ENCODE measurements at regions not wholly inside any gene's neighbourhood (a gene's known extent, or its start where the extent isn't known, plus 50 kb on each side); places are given as distances from the start of the nearest gene placed in this dataset.

DNA sequence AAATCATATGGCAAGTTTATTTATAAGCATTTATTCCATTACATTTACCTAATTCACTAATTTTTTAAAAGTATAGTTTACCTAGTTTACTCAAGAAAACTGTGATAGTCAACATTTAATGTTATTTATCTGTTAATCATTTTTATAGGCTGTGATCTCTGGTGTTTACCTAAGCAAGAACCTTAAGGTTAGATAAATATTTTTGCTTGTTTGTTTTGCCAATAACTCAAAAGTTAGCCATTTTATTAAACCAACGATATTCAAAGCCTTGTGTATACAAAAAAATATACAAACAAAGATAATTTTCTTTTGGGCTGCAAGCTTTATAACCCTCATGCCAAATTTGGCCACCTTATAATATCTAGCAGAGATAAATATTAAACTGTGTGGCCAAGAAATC is 157.3 kb downstream of the SLCO1B3 start:
- in situ Hi-C loops (cut with HindIII; ENCODE audit: low sequenced_read_pairs), result no loop called here
- no peak for DNase-seq (ENCODE audit: low read depth, low spot score)
- no peak overlapping the region for H3K4me3 ChIP-seq (ENCODE audit: low read depth, low read length)
- no peak for TF ChIP-seq CTCF (IDR thresholded peaks at IDR 0.05; ENCODE audit: low read depth, low read length)

DNA sequence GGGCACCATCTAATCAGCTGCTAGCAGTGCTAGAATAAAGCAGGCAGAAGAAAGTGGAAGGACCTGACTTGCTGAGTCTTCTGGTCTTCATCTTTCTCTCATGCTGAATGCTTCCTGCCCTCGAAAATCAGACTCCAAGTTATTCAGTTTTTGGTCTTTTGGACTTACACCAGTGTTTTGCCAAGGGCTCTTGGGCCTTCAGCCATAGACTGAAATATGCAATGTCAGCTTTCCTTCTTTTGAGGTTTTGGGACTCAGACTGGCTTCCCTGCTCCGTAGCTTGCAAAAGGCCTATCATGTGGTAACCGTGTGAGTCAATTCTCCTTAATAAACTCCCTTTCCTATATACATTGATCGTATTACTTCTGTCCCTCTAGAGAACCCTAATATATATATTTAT is 159.3 kb downstream of the SLCO1B3 start:
- in situ Hi-C loops (cut with HindIII; ENCODE audit: low sequenced_read_pairs), result no loop called here
- no peak for TF ChIP-seq CTCF (IDR thresholded peaks at IDR 0.05; ENCODE audit: low read depth, low read length)
- no peak overlapping the region for H3K4me3 ChIP-seq (ENCODE audit: low read depth, low read length)
- no peak for DNase-seq (ENCODE audit: low read depth, low spot score)

DNA sequence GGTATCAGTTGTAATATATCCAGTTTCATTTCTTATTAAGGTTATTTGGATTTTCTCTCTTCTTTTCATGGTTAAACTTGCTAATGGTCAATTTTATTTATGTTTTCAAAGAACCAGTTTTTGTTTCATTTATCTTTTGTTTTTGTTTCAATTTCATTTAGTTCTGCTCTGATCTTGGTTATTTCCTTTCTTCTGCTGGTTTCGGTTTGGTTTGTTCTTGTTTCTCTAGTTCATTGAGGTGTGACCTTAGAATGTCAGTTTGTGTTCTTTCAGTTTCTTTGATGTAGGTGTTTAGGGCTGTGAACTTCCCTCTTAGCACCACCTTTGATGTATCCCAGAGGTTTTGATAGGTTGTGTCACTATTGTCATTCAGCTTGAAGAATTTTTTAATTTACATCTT is 145.6 kb upstream of the SLCO1B1 start:
- DNase-seq (ENCODE audit: low read depth, low spot score), result no peak
- no peak overlapping the region for H3K4me3 ChIP-seq (ENCODE audit: low read depth, low read length)
- in situ Hi-C loops (cut with HindIII; ENCODE audit: low sequenced_read_pairs), result no loop called here
- no peak for TF ChIP-seq CTCF (IDR thresholded peaks at IDR 0.05; ENCODE audit: low read depth, low read length)

DNA sequence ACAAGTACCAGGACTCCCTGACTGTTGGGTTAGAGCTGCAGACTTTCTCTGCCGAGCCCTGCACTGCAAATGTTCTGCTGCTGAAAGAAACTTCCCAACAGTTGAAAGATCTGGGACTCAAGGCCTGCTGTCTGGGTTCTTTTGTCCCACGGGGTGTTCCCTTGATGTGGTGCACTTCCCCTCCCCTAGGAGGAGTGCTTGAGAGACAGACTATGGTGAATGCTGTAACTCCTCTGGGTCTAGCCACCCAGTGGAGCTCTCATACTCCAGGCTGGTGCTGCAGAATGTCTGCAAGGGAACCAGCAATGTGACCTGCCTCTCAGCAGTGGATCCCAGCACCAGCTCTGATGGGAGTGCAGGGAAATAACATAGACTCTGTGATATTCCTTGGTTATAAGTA is 129.2 kb upstream of the SLCO1B1 start:
- DNase-seq (ENCODE audit: low read depth, low spot score), result no peak
- H3K4me3 ChIP-seq (ENCODE audit: low read depth, low read length), result no peak overlapping the region
- in situ Hi-C loops (cut with HindIII; ENCODE audit: low sequenced_read_pairs), result no loop called here
- no peak for TF ChIP-seq CTCF (IDR thresholded peaks at IDR 0.05; ENCODE audit: low read depth, low read length)

GRCh38 chr12:21025656-21026055 is 105.3 kb upstream of the SLCO1B1 start:
- no peak for TF ChIP-seq CTCF (IDR thresholded peaks at IDR 0.05; ENCODE audit: low read depth, low read length)
- DNase-seq (ENCODE audit: low read depth, low spot score), result no peak
- no peak overlapping the region for H3K4me3 ChIP-seq (ENCODE audit: low read depth, low read length)
- in situ Hi-C loops (cut with HindIII; ENCODE audit: low sequenced_read_pairs), result no loop called here

GRCh38 chr12:21026302-21026701 is 104.7 kb upstream of the SLCO1B1 start:
- H3K4me3 ChIP-seq (ENCODE audit: low read depth, low read length), result no peak overlapping the region
- in situ Hi-C loops (cut with HindIII; ENCODE audit: low sequenced_read_pairs), result no loop called here
- peak; percentile 73 for DNase-seq (ENCODE audit: low read depth, low spot score)
- no peak for TF ChIP-seq CTCF (IDR thresholded peaks at IDR 0.05; ENCODE audit: low read depth, low read length)

DNA sequence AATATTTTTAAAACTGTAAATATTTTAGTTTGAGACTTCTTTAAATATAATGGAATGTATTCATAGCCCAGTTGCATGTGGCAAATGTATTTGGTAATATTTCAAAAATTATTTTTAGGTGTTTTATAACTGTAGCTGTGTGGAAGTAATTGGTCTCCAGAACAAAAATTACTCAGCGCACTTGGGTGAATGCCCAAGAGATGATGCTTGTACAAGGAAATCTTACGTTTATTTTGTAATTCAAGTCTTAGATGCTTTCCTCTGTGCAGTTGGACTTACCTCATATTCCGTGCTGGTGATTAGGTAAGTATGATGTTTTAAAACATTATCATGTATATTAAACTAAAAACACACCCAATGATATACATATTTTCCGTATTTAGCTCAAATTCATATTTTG is 76.7 kb upstream of the SLCO1B1 start:
- H3K4me3 ChIP-seq (ENCODE audit: low read depth, low read length), result no peak overlapping the region
- in situ Hi-C loops (cut with HindIII; ENCODE audit: low sequenced_read_pairs), result no loop called here
- DNase-seq (ENCODE audit: low read depth, low spot score), result peak; percentile 70
- no peak for TF ChIP-seq CTCF (IDR thresholded peaks at IDR 0.05; ENCODE audit: low read depth, low read length)

All from astrocyte of the spinal cord (primary cell).